Lung (tissue), 11 donors: ENCODE measurements at regions not wholly inside any gene's neighbourhood (a gene's known extent, or its start where the extent isn't known, plus 50 kb on each side); places are given as distances from the start of the nearest gene placed in this dataset.

Source experiments
- ATAC-seq: fragments of 200-7000 bp; cut with Tn5 transposase; one replicate; pipeline ENCODE4 v1.9.1; 2020; ENCODE audit warnings: moderate number of reproducible peaks; ENCODE audit not compliant: insufficient read depth, low FRiP score
- DNase-seq, 3 donors: peaks; one replicate each; pipeline ENCODE4 v3.0.0-alpha.2; 2013 to 2017
- H3K27ac ChIP-seq, 2 donors: one replicate each; pipeline ENCODE4 v1.5.1; 2013; ENCODE audit warnings: mild to moderate bottlenecking in 2 of 2, moderate library complexity in 2 of 2, control low read depth in 1 of 2, inconsistent platforms in 1 of 2, low read depth in 1 of 2, low read length in 1 of 2
- H3K27me3 ChIP-seq, 3 donors: one replicate each; pipeline ENCODE4 v1.5.1; 2013; ENCODE audit warnings: low read length in 2 of 3; ENCODE audit not compliant: control insufficient read depth in 3 of 3, insufficient read depth in 3 of 3
- H3K36me3 ChIP-seq, 4 donors: one replicate each; pipeline ENCODE4 v1.5.1; 2013; ENCODE audit warnings: low read length in 4 of 4, mild to moderate bottlenecking in 1 of 4, moderate library complexity in 1 of 4; ENCODE audit not compliant: control insufficient read depth in 4 of 4, insufficient read depth in 4 of 4
- H3K4me1 ChIP-seq, 5 donors: one replicate each; pipeline ENCODE4 v1.5.1; 2013; ENCODE audit warnings: low read length in 5 of 5, mild to moderate bottlenecking in 2 of 5, moderate library complexity in 1 of 5; ENCODE audit not compliant: control insufficient read depth in 5 of 5, insufficient read depth in 5 of 5
- H3K4me3 ChIP-seq: one replicate; pipeline ENCODE4 v1.5.1; 2013; ENCODE audit warnings: mild to moderate bottlenecking, control low read depth, moderate library complexity
- H3K9ac ChIP-seq, 2 donors: one replicate each; pipeline ENCODE4 v1.5.1; 2013; ENCODE audit warnings: low read length in 2 of 2, control low read depth in 1 of 2; ENCODE audit not compliant: insufficient read depth in 1 of 2
- H3K9me3 ChIP-seq, 4 donors: one replicate each; pipeline ENCODE4 v1.5.1; 2013; ENCODE audit warnings: low read length in 3 of 4, mild to moderate bottlenecking in 1 of 4, moderate library complexity in 1 of 4; ENCODE audit not compliant: control insufficient read depth in 4 of 4, insufficient read depth in 3 of 4
- CTCF ChIP-seq: IDR thresholded peaks from 2 replicates; pipeline ENCODE4 v1.5.1; 2012; ENCODE audit warnings: mild to moderate bottlenecking; ENCODE audit errors: control extremely low read depth, extremely low read depth
- WGBS, 2 donors: extraction: QIAGEN DNeasy Blood & Tissue Kit; methylation state at CpG; one replicate each; pipeline ENCODE4 v1.1.7; 2013; 5-methylcytosine and 5-hydroxymethylcytosine counted together
- donor health status: control.
- donor health status: control.
- donor health status: Bipolar disorder and iron deficiency.
- donor health status: healthy.
- donor health status: DM: yes; HTN: yes; CAD: no.

GRCh38 chr13:103573446-103573845, 507.2 kb upstream of the SLC10A2 start:
- WGBS, 2 donors = 92 to 93% methylated on average over 4 of the region's 4 CpGs
- H3K27ac ChIP-seq = no peak overlapping the region
- no peak overlapping the region for H3K9ac ChIP-seq
- H3K4me3 ChIP-seq = no peak overlapping the region
- no peaks in the 10 kb centered on the region for H3K36me3 ChIP-seq
- no peaks in the 10 kb centered on the region for H3K27me3 ChIP-seq
- peaks cover 0 to 7% (median 3%) of the 10 kb centered on the region in 4 donors for H3K9me3 ChIP-seq
- H3K4me1 ChIP-seq = no peaks in the 10 kb centered on the region
- ATAC-seq (no peak), DNase-seq (no peak)
- no peak for TF ChIP-seq CTCF

- WGBS, 2 donors = 78 to 87% methylated on average over 5 of the region's 5 CpGs
- H3K27me3 ChIP-seq = no peaks in the 10 kb centered on the region
- no peak overlapping the region for H3K9ac ChIP-seq
- H3K27ac ChIP-seq = no peak overlapping the region
- no peak overlapping the region for H3K4me3 ChIP-seq
- H3K36me3 ChIP-seq = no peaks in the 10 kb centered on the region
- TF ChIP-seq CTCF = no peak
- ATAC-seq = no peak
- no peaks in the 10 kb centered on the region for H3K4me1 ChIP-seq
- H3K9me3 ChIP-seq = peaks cover 0 to 5% (median 2%) of the 10 kb centered on the region in 4 donors
- no peak for DNase-seq
These were observed 502.1 kb upstream of the SLC10A2 start for GRCh38 chr13:103568314-103568713.

- Histone ChIP-seq H3K27me3 (no peaks in the 10 kb centered on the region), H3K9me3 (peaks cover 0 to 1% (median 0%) of the 10 kb centered on the region in 4 donors), H3K36me3 (no peaks in the 10 kb centered on the region), H3K9ac (no peak overlapping the region), H3K4me1 (no peaks in the 10 kb centered on the region), H3K27ac (no peak overlapping the region), H3K4me3 (no peak overlapping the region)
- no peak for TF ChIP-seq CTCF
- WGBS, 2 donors = 72 to 85% methylated on average over 2 of the region's 2 CpGs
- no peak for DNase-seq
- ATAC-seq = no peak
These were observed 491.7 kb upstream of the SLC10A2 start for GRCh38 chr13:103557878-103558277.

- DNase-seq (no peak), ATAC-seq (no peak)
- Histone ChIP-seq H3K36me3 (no peaks in the 10 kb centered on the region), H3K4me3 (no peak overlapping the region), H3K9me3 (no peaks in the 10 kb centered on the region), H3K4me1 (no peaks in the 10 kb centered on the region), H3K27ac (no peak overlapping the region), H3K9ac (no peak overlapping the region), H3K27me3 (no peaks in the 10 kb centered on the region)
- TF ChIP-seq CTCF = no peak
- 94 to 96% methylated on average over 2 of the region's 2 CpGs for WGBS, 2 donors
These were observed 490.5 kb upstream of the SLC10A2 start for GRCh38 chr13:103556681-103557080.
